Ishikawa (cell line): ENCODE measurements at regions not wholly inside any gene's neighbourhood (a gene's known extent, or its start where the extent isn't known, plus 50 kb on each side); places are given as distances from the start of the nearest gene placed in this dataset.

Experiments used
- CEBPB ChIP-seq: IDR thresholded peaks from 2 replicates; pipeline ENCODE4 v1.6.1; 2012
- NFIC ChIP-seq: IDR thresholded peaks from 2 replicates; pipeline ENCODE4 v1.6.1; 2012
- YY1 ChIP-seq: IDR thresholded peaks from 2 replicates; pipeline ENCODE4 v1.6.1; 2012; ENCODE audit warnings: low read depth
- ZBTB7A ChIP-seq: IDR thresholded peaks from 2 replicates; pipeline ENCODE4 v1.6.1; 2012; ENCODE audit warnings: low read depth
- TF ChIP-seq, protein P1 (sequence below): IDR thresholded peaks from 2 replicates; pipeline ENCODE4 v1.6.1; 2012; ENCODE audit warnings: low read depth, mild to moderate bottlenecking
- TF ChIP-seq, protein P2 (sequence below): IDR thresholded peaks from 2 replicates; pipeline ENCODE4 v1.6.1; 2012

DNA sequence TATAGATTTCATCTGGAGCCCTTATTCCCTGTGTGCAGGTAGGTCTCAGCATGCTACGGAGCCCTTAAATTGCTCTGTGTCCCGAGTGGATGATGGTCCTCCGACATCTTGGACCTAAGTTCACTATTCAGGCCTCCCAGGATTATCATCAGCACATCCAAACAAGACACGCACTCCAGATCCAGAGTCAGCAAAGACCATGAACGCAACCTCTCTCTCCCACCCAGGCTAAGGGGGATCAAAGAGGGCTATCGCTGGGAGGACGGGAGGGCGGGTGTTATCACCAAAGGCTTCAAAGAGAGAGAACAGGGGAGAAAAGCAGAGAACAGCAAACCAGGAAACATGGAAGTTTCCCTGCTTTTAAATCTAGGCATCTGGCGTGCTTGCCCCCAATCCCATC lies 659.4 kb downstream of the TBC1D22A start:
- TF ChIP-seq, protein P1, sequence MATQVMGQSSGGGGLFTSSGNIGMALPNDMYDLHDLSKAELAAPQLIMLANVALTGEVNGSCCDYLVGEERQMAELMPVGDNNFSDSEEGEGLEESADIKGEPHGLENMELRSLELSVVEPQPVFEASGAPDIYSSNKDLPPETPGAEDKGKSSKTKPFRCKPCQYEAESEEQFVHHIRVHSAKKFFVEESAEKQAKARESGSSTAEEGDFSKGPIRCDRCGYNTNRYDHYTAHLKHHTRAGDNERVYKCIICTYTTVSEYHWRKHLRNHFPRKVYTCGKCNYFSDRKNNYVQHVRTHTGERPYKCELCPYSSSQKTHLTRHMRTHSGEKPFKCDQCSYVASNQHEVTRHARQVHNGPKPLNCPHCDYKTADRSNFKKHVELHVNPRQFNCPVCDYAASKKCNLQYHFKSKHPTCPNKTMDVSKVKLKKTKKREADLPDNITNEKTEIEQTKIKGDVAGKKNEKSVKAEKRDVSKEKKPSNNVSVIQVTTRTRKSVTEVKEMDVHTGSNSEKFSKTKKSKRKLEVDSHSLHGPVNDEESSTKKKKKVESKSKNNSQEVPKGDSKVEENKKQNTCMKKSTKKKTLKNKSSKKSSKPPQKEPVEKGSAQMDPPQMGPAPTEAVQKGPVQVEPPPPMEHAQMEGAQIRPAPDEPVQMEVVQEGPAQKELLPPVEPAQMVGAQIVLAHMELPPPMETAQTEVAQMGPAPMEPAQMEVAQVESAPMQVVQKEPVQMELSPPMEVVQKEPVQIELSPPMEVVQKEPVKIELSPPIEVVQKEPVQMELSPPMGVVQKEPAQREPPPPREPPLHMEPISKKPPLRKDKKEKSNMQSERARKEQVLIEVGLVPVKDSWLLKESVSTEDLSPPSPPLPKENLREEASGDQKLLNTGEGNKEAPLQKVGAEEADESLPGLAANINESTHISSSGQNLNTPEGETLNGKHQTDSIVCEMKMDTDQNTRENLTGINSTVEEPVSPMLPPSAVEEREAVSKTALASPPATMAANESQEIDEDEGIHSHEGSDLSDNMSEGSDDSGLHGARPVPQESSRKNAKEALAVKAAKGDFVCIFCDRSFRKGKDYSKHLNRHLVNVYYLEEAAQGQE, result no peak
- TF ChIP-seq, protein P2, sequence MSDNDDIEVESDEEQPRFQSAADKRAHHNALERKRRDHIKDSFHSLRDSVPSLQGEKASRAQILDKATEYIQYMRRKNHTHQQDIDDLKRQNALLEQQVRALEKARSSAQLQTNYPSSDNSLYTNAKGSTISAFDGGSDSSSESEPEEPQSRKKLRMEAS, result no peak
- TF ChIP-seq NFIC (no peak), CEBPB (no peak), YY1 (no peak), ZBTB7A (no peak)
